RWPE2 (cell line): ENCODE measurements at regions not wholly inside any gene's neighbourhood (a gene's known extent, or its start where the extent isn't known, plus 50 kb on each side); places are given as distances from the start of the nearest gene placed in this dataset.
A peak's percentile ranks its signal among the peaks of the same experiment; 100 is the strongest.

ENCODE experiments used
- ATAC-seq: fragments of 200-7000 bp; cut with Tn5 transposase; 3 replicates; pipeline ENCODE4 v1.9.1; 2021; ENCODE audit warnings: low read depth
- DNase-seq: peaks from one replicate; pipeline ENCODE4 v3.0.0-alpha.2; 2020; ENCODE audit warnings: low spot score
- H3K27ac ChIP-seq: fragments of 450-650 bp; 2 replicates; pipeline ENCODE4 v1.5.1; 2017; ENCODE audit warnings: mild to moderate bottlenecking; ENCODE audit not compliant: poor library complexity, severe bottlenecking
- H3K27me3 ChIP-seq: fragments of 250-450 bp; sonication (Bioruptor Pico); 2 replicates; pipeline ENCODE4 v1.5.1; 2021; ENCODE audit warnings: mild to moderate bottlenecking, moderate library complexity; ENCODE audit not compliant: insufficient read depth, poor library complexity, severe bottlenecking
- H3K36me3 ChIP-seq: fragments of 250-450 bp; sonication (Bioruptor Pico); 2 replicates; pipeline ENCODE4 v1.5.1; 2020; ENCODE audit warnings: low read depth, mild to moderate bottlenecking, moderate library complexity
- H3K4me1 ChIP-seq: fragments of 250-450 bp; sonication (Bioruptor Pico); 2 replicates; pipeline ENCODE4 v1.5.1; 2021; ENCODE audit warnings: mild to moderate bottlenecking, moderate library complexity; ENCODE audit not compliant: insufficient read depth, poor library complexity, severe bottlenecking
- H3K4me3 ChIP-seq: fragments of 250-450 bp; sonication (Bioruptor Pico); 2 replicates; pipeline ENCODE4 v1.5.1; 2021; ENCODE audit warnings: mild to moderate bottlenecking, moderate library complexity; ENCODE audit not compliant: severe bottlenecking
- H3K9me3 ChIP-seq: fragments of 250-450 bp; sonication (Bioruptor Pico); 2 replicates; pipeline ENCODE4 v1.5.1; 2021; ENCODE audit warnings: mild to moderate bottlenecking, moderate library complexity; ENCODE audit not compliant: severe bottlenecking
- TF ChIP-seq, protein P1 (sequence below): fragments of 450-650 bp; IDR thresholded peaks from one replicate; pipeline ENCODE4 v1.5.1; 2017; ENCODE audit warnings: mild to moderate bottlenecking, moderate library complexity; ENCODE audit not compliant: poor library complexity, severe bottlenecking

DNA sequence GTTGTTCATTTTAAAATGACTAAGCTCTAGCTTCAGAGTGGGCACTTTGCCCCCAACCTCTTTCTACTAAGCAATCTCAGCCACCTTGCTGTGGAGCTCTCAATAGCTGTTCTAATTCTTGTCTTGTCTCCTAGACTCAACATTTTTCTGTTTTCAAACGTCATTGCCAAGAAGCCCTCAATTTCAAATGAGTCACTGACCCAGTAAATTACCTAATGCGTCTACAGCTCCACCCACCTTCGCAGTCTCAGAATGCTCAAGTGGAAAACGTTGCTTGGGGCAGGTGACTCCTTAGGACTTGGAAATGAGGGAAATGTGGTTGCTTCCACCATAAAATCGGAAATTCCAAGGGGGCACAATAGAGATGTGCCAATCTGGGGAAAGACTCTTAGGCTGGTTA lies 59.0 kb downstream of the ING2 start:
- DNase-seq: no peak
- Histone ChIP-seq H3K4me1 (peaks cover 8% of the 10 kb centered on the region), H3K27ac (no peak overlapping the region), H3K27me3 (no peaks in the 10 kb centered on the region), H3K9me3 (no peaks in the 10 kb centered on the region), H3K36me3 (no peaks in the 10 kb centered on the region), H3K4me3 (no peak overlapping the region)
- TF ChIP-seq, protein P1, sequence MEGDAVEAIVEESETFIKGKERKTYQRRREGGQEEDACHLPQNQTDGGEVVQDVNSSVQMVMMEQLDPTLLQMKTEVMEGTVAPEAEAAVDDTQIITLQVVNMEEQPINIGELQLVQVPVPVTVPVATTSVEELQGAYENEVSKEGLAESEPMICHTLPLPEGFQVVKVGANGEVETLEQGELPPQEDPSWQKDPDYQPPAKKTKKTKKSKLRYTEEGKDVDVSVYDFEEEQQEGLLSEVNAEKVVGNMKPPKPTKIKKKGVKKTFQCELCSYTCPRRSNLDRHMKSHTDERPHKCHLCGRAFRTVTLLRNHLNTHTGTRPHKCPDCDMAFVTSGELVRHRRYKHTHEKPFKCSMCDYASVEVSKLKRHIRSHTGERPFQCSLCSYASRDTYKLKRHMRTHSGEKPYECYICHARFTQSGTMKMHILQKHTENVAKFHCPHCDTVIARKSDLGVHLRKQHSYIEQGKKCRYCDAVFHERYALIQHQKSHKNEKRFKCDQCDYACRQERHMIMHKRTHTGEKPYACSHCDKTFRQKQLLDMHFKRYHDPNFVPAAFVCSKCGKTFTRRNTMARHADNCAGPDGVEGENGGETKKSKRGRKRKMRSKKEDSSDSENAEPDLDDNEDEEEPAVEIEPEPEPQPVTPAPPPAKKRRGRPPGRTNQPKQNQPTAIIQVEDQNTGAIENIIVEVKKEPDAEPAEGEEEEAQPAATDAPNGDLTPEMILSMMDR: no peak
- ATAC-seq: peak; percentile 96

DNA sequence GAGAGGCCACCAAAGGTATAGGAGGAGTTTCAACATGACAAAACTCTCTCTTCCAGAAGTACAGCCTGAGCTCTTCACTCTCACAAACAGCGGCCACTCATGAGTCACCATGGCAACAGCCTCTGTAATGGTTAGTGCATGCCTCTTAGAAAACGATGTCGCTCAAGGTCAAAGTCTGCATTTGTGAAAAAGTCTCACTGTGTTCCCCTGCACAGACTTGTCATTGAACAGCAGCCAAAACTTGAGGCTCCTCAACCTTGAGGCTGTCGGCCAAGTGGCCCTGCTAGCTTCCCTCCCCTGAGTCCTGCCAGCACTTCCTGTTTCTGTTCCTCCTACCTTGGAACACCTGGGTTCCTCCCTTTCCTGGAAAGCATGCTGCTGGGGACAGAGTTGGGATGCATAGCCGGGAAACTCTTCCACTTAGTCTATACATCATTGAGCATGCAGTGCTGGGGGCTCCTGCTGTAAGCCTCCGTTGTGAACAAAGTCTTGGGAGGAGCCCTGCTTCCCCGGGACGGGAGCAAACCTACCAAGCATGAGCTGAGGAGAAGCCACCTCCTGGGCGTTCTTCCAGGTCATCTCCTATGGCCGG lies 66.6 kb downstream of the ING2 start:
- Histone ChIP-seq H3K36me3 (no peaks in the 10 kb centered on the region), H3K27ac (no peak overlapping the region), H3K4me3 (no peak overlapping the region), H3K4me1 (no peaks in the 10 kb centered on the region), H3K9me3 (no peaks in the 10 kb centered on the region), H3K27me3 (no peaks in the 10 kb centered on the region)
- TF ChIP-seq, protein P1: no peak
- DNase-seq (no peak), ATAC-seq (peak; percentile 55; the same call in 2 of the 3 replicates)

DNA sequence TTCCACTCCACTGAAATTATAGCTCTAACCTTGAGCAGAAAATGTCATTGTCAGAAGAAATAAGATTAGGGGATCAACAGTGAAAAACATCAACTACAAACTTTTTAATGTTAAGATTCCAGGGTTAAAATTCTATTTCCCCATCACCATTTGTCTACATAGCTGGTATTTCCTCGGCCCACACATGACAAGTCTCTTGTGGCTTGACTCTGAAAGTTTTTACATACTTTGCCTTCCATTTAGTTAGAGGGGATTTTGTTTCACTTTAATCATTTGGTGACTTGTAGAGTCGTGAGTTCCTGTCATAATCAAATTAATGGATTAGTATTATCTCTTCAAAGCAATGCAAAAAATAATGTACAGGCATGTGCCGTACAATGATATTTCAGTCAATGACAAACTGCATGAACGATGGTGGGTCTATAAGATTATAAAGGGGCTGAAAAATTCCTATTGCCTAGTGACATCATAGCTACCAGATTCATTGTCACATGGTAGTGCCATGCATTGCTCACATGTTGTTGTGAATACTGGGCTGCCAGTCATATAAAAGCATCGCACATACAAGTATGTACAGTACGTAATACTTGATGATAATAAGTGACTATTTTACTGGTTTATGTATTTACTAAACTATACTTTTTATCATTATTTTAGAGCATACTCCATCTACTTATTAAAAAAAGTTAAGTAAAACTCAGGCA lies 72.0 kb downstream of the ING2 start:
- no peak overlapping the region for H3K4me3 ChIP-seq
- no peak for DNase-seq

GRCh38 chr4:183580370-183580769 lies 75.5 kb downstream of the ING2 start:
- no peak overlapping the region for H3K4me3 ChIP-seq
- DNase-seq (no peak), ATAC-seq (no peak)
- no peaks in the 10 kb centered on the region for H3K9me3 ChIP-seq
- H3K36me3 ChIP-seq: no peaks in the 10 kb centered on the region
- no peaks in the 10 kb centered on the region for H3K4me1 ChIP-seq
- TF ChIP-seq, protein P1: no peak
- H3K27me3 ChIP-seq: no peaks in the 10 kb centered on the region
- H3K27ac ChIP-seq: no peak overlapping the region

More for the DNA sequence above, 72.0 kb downstream of the ING2 start:
- TF ChIP-seq, protein P1: no peak
- no peak overlapping the region for H3K27ac ChIP-seq
- H3K4me1 ChIP-seq: no peaks in the 10 kb centered on the region
- no peaks in the 10 kb centered on the region for H3K36me3 ChIP-seq
- ATAC-seq: no peak
- no peaks in the 10 kb centered on the region for H3K27me3 ChIP-seq
- no peaks in the 10 kb centered on the region for H3K9me3 ChIP-seq

DNA sequence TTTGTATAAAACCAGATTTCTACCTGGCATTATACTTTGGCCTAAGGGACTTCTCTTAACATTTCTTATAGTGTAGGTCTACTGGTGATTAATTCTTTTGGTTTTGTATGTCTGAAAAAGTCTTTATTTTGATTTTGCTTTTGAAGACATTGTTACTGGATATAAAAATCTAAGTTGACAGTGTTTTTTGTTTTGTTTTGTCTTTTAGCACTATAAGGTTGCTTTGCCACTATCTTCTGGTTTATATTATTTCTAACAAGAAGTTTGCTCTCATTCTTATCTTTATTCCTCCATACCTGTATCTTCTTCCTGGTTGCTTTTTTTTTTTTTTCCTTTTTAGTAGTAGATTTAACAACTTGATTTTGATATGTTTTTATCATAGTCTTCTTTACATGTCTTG lies 76.0 kb downstream of the ING2 start:
- TF ChIP-seq, protein P1: no peak
- ATAC-seq: no peak
- H3K27ac ChIP-seq: no peak overlapping the region
- no peaks in the 10 kb centered on the region for H3K27me3 ChIP-seq
- no peak overlapping the region for H3K4me3 ChIP-seq
- H3K4me1 ChIP-seq: no peaks in the 10 kb centered on the region
- no peaks in the 10 kb centered on the region for H3K9me3 ChIP-seq
- no peaks in the 10 kb centered on the region for H3K36me3 ChIP-seq
- no peak for DNase-seq
